Activated CD4-positive, alpha-beta T cell treated with anti-CD3 and anti-CD28 coated beads for 4 hours (primary cell): ENCODE measurements at regions not wholly inside any gene's neighbourhood (a gene's known extent, or its start where the extent isn't known, plus 50 kb on each side); places are given as distances from the start of the nearest gene placed in this dataset.
A peak's percentile ranks its signal among the peaks of the same experiment; 100 is the strongest.
"Not testable (repeated sequence)": the region's sequence is repeated elsewhere in the genome, so short reads cannot be mapped to it uniquely, and the experiment has no call there.

Source experiments
- DNase-seq, 2 donors: peaks; one replicate each; pipeline ENCODE4 v3.0.0-alpha.2; 2020

DNA sequence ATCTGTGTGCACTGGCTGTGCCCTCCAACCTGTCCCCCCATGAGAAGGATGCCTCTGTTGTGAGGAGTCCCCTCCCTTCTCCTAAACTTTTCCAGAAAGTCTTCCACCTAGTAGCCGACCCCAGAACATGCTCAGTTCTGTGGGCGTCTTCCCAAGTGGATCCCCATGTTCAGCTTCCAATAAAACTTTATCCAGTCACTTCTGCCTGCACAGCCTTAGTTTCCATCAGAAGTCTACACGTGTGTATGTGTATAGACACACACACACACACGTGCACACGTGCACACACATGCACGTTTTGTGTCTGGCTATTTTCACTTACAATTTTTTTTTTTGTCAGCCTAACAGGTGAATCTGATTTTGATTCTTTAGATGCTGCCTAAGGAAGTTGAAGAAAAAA lies 115.1 kb downstream of the RTP5 start:
- no peak for DNase-seq

DNA sequence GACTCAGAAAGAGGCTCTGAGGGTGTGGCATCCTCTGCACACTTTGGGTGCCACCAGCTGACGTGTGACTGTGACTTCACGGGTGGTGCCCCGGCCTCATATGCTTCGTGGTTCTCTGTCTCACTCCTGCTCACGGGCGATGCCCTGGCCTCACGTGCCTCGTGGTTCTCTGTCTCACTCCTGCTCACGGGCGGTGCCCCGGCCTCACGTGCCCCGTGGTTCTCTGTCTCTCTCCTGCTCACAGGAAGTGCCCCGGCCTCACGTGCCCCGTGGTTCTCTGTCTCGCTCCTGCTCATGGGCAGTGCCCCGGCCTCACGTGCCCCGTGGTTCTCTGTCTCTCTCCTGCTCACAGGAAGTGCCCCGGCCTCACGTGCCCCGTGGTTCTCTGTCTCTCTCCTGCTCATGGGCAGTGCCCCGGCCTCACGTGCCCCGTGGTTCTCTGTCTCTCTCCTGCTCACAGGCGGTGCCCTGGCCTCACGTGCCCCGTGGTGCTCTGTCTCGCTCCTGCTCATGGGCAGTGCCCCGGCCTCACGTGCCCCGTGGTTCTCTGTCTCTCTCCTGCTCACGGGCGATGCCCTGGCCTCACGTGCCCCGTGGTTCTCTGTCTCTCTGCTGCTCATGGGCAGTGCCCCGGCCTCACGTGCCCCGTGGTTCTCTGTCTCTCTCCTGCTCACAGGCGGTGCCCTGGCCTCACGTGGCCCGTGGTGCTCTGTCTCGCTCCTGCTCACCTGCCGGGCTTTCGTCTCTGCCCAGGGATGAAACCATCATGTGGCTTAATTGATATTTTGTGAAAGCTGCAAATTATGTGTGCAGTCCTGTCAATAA lies 115.8 kb downstream of the RTP5 start:
- DNase-seq = peak; percentile 31 to 63

DNA sequence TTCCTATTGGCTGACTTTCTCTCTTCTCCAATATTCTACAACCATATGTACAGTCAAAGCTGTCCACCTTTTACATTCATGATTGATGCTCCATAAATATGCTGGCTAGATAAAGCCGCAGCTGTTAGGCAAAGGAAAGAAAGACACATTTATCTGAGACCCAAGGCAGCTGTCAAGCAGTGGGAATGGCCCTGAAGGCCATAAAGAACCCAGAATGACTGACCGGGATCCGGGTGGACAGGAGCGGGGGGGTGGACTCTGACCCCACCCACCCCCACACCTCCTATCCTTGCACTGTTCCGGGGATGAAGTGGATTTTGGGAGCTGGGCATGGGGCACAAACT lies 116.4 kb downstream of the RTP5 start:
- DNase-seq = no peak

DNA sequence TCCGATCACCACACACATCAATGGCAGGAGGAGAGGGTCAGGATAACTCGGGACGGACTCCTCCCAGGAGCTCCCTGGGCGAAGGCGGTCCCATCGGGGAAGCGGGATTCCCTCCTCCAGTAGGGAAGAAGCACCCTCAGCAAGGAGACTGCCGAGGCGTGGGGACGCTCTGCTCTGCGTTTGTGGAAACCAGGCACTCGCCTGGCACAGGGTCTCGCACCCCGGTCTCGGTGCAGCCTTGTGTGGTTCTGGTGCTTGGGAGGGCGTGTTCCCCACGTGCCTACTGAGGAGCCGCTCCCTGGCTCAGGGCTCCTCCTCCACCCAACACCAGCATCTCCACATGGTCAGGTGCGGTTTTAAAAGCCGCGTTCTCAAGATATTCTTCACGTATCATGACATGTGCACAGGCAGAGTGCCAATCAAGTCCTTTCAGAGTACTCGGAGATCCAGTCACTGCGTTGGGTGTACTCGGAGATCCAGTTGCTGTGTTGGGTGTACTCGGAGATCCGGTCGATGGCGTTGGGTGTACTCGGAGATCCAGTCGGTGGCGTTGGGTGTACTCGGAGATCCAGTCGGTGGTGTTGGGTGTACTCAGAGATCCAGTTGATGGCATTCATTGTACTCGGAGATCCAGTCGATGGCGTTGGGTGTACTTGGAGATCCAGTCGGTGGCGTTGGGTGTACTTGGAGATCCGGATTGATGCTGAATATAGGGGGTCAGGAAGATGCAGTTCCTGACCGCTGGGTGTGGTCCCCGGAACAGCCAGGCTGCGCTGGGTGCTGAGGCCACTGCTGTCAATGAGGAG lies 117.5 kb downstream of the RTP5 start:
- no peak for DNase-seq

DNA sequence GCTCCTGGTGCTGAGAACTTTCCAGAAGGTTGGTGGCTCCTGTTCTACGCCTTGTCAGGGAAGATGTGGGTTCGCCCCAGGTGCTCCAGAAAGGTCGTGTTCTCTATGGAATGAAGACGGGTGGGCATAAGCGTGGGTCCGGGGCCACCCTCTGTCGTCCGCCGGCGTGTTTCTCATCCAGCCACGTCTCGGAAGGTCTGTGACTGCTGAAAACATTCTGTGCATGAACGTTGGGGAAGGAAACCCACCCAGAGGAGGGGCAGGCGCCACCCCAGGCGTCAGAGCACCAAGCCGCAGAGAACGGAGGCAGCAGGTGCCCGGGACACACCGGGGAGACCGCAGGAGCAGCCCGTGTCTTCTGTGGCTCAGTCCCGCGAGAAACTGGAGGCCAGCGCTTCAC lies 118.2 kb downstream of the RTP5 start:
- no peak for DNase-seq

DNA sequence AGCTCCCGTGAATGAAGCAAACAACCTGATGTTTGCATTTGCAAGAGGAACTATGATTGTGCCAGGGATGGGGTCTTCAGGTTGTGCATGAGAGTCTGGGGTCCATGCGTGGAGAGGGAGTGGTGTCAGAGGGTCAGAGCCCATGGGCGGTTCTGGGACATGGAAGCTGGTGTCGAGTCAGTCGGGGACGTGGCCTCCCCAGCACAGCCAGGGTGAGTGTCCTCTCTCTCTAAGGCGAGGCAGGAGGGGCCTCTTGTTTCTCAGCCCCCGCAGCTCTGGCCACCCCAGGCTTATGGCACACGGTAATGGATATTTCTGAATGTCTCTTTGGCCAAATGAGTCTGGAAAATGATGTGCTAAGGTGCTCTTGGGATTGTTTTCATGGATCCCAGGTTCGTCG lies 118.6 kb downstream of the RTP5 start:
- DNase-seq = no peak

DNA sequence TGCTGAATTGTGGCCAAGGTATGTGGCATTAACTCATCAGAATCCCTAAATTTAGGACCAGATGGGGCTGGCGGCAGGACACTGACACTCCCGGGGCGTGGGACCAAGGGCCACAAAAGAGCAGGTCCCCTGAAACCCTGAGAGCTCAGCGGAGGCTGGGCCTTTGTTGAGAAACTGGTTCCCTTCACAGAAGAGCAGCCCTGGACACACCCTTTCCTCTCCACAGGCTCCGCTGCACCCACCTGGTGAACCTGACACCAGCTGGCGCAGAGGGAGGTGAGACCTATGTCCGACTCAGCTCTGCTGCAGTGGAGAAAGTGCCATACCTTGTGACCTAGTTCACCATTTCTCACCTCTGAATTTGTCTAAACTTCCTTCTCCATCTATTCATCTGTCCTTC lies 119.5 kb downstream of the RTP5 start:
- no peak for DNase-seq

DNA sequence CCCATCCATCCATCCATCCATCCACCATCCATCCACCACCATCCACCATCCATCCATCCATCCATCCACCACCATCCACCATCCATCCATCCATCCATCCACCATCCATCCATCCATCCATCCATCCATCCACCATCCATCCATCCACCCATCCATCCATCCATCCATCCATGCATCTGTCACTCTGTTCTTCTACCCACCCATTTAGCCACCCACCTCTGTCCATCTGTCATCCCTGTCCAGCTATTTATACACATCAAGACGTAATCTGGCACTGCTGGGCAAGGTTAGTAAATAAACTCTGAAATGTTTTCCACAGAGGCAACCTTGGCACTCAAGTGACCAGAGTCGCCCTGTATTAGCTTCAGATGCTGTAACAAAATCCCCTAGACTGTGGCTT lies 120.9 kb downstream of the RTP5 start:
- no peak for DNase-seq

DNA sequence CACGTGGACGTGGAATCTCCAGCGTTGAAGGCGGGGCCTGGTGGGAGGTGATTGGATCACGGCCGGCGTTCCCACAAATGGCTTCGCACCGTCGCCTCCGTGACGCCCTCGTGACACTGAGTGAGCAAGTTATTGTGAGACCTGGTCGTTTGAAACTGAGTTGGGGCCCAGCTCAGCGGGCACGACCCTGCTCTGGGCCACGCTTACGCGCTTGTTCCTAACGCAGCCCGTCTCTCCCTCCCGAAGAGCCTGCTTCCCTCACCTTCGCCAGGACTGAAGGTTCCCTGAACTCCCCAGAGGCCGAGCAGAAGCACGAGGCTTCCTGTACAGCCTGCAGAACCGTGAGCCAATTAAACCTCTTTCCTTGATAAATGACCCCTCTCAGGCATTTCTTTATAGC lies 121.8 kb downstream of the RTP5 start:
- no peak for DNase-seq

DNA sequence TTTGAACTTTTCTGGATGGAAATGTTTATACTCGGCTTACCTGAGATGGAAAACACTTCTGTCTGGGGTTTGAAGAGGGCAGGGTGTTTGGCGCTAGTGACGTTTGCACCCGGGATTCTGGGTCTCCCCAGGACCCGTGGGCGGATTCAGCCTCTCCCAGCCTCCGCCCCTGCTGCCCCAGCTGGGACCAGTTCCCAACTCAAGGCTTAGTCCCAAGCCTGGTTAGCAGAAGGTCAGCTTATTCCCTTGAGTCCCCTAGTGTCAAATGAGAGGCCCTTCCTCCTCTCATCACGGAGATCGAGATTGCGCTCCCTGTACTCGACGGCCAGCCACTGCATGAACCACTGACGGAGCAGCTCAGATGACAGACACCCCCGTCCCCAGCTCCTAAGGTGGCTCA lies 123.2 kb downstream of the RTP5 start:
- no peak for DNase-seq

DNA sequence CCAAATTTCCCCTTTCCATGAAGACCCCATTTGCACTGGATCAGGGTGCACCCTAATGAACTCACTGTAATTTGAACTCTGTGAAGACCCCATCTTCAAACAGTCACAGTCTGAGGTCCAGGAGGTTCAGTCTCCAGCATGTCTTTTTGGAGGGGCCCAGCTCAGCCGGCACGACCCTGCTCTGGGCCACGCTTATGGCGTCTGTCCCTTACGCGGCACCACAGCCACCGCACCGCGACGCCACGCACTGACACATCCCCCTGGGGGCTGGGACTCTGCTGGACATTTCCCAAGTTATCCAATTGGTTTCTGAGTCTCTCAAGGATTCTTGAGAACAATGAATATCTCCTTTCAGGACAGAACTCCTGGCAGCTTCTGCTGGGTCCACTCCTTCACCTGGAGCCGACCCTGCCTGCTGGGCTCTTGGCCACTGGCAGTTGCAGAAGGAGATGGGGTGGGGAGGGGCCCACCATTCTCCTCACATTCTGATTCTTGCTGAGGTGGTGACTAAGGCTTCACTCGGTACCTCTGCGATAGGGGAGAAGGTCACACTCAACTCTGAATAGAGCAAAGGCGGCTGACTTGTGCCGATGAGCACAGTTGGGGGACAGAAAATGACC lies 124.0 kb downstream of the RTP5 start:
- no peak for DNase-seq

DNA sequence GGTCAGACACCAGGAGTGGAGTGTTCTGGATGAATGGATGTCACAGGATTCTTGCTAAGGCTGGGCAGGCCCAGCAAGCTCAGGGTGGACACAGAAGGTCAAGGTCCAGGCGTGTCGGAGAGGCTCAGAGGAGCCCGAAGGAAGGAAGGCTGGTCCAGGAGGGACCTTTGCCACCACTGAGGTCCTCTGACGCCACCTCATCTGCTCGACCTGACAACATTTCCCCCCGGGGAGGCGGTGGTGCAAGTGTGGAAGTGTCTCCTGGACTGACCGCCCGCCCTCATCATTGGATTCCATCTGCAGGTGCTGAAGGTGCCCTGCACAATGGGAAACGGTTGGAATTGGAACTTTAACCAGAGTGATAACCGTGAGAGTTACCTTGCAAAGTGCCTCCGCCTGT lies 124.6 kb downstream of the RTP5 start:
- DNase-seq = no peak

DNA sequence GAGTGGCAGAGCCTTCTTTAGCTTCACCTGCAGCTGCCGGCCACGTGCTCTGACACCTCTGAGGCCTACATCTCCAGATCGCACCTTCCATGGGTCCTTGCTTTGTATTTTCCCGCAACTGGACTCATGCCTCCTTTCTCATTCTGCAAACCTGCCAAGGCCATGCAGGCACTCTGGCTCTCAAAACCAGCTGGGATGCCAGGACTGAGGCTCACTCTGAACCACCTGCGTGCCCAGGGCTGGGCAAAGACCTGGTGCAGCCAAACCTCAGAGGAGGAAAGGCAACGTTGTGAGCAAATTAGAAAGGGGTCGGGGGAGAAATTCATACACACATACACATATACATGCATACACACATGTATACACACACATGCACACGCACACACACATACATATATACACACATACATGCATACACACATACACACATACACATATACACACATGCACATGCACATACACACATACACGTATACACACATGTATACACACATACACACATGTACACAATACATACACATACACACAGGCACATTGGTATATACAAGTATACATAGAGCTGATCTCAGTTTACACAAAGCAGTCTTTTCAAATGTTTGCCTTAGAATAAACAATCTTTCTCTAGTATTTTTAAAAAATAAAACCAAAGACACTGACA lies 125.2 kb downstream of the RTP5 start:
- DNase-seq = no peak

DNA sequence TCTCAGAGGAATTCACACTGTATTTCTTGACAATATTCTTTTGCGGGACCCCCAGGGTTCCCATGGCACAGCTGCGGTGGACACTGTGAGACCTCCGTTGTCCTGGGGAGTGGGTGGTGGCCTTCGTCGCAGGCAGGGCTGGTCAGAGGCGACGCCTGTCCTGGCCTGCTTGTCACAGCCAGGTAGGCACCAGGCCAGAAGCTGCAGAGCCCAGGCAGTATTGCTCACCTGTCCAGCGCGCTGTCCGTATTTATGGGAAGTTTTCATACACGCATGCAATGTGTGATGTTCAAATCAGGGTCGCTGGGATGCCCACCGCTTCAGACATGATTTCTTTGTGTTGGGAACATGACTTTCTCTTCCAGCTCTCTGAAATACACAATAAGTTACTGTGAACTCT lies 126.6 kb downstream of the RTP5 start:
- no peak for DNase-seq

DNA sequence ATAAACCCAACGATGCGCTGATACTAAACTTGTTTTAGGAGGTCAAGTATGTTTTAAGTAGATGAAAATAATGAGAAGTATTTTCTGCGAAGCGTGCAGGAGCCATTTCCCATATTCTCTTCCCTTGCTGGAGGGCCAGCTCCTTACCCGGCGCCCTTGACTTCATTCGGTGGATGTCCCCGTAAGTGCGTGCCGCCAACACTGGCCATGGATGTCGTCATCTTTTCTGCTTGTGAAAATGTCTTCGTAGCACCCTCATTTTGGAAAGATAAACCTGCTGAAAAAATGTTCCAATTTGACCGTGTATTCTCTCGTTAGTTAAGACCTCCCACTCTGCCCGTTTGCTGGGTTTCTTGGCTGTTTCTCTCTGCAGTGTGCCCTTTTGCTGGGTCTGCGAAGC lies 127.5 kb downstream of the RTP5 start:
- no peak for DNase-seq

DNA sequence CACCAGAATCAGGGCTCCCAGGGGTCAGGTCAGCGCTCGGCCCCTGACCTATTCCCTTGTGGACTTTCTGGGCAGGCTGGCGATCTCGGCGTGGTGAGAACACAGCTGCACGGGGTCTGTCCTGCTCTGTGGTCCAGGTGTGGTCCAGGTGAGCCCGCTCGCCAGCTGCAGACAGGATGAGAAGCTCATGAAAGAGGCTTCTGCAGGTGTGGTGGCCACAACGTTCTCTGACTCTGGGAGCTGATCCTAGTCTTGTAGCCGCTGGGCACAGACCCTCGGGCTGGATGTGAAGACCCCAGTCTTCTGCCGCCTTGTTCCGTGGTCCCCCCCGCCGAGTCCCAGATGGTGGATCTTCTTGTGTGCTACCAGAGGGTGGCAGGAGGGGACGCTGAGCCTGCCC lies 129.7 kb downstream of the RTP5 start:
- no peak for DNase-seq

DNA sequence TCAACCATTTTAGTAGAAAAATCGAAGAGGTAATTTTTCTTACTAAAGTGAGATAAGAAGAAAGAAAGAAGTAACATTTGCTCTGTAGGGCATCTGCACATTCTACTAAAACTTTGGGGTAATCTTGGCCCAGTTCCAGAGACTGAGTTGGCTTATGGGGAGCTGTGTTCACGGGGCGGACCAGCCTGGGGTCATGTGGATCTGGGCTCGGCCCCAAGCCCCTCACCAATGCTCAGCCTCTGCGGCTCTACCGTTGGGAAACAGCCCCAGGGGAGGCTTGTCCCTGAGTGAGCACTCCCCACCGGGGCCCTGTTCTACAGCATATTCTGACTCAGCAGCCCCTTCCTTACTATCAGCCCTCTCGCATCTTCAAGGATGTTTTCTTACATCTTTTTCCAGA lies 132.3 kb downstream of the RTP5 start:
- no peak for DNase-seq

DNA sequence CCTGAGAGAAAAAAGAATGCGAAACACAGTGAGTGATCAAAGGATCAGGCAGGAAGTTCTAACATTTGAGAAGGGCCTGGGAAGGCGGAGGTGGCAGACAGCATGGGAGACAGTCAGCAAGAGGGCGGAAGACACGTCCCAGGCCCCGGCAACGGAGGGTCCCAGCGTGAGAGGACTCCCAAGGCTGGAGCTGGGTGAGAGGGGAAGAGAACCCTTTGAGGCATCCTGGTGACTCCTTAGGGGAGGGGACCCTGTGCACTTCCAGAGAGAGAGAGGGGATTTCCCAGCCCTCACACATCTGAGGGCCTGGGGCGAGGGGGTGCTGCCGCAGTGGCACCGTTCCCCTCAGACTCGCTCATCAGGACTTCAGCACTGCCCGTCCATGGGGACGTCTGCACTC lies 133.4 kb downstream of the RTP5 start:
- peak in 1 of 2 donors; percentile 7 for DNase-seq

DNA sequence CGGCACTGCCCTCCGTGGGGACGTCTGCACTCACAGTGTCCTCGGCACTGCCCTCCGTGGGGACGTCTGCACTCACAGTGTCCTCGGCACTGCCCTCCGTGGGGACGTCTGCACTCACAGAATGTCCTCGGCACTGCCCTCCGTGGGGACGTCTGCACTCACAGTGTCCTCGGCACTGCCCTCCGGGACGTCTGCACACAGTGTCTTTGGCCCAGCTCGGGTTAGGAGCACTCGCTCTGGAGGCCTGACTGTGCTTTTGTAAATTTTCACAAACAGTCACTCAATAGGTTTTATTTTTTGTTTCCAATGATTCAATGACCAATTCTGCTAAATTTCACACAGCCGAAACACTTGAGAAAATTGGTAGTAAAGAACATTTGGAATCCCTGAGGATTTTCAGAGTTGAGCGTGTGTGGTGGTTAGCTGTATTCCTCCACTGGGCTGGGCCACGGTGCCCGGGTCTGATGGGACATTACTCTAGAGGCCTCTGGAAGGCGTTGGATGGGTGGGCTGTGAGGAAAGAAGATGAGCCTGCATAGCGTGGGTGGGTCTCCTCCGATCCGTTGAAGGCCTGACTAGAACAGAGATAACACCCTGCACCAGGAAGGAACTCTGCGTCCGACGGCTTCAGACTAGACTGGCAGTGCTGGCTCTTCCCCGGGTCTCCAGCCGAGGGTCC lies 134.8 kb downstream of the RTP5 start:
- no peak for DNase-seq

DNA sequence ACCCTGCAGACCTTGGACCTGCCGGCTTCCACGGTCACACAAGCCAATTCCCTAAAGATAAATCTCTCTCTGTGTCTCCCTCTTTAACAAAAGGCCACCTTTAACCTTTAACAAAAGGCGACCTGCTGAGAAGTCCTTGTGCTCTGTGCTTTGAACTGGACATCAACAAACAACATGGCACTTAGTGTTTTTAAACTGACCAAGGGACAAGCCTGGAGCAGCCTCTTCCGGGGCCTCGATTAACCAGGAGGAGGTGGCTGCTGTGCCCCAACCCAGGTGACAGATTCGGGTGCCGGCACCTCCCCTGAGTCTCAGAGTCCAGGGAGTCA lies 135.3 kb downstream of the RTP5 start:
- DNase-seq = no peak

DNA sequence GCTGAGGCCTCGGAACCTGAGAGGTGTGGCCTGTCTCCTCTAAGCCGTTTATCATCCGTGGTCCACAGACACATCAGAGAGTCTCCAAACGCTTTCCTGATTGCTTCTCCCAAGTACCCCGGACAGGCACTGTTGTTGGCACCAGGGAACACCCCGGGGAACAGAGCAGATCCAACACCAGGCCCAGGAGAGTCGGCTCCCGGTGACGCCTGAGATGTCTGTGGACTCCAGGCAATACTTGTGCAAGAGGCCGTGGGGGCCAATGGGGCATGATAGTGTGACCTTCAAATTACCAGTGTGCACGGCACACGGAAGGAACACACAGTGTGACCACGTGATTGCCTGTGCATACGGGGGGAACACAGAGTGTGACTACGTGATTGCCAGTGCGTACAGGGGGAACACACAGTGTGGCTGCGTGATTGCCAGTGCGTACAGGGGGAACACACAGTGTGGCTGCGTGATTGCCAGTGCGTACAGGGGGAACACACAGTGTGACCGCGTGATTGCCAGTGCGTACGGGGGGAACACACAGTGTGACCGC lies 136.6 kb downstream of the RTP5 start:
- not testable (repeated sequence) for DNase-seq

DNA sequence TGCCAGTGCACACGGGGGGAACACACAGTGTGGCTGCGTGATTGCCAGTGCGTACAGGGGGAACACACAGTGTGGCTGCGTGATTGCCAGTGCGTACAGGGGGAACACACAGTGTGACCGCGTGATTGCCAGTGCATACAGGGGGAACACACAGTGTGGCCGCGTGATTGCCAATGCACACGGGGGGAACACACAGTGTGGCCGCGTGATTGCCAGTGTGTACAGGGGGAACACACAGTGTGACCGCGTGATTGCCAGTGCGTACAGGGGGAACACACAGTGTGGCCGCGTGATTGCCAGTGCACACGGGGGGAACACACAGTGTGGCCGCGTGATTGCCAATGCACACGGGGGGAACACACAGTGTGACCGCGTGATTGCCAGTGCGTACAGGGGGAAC lies 139.4 kb downstream of the RTP5 start:
- DNase-seq = not testable (repeated sequence)

DNA sequence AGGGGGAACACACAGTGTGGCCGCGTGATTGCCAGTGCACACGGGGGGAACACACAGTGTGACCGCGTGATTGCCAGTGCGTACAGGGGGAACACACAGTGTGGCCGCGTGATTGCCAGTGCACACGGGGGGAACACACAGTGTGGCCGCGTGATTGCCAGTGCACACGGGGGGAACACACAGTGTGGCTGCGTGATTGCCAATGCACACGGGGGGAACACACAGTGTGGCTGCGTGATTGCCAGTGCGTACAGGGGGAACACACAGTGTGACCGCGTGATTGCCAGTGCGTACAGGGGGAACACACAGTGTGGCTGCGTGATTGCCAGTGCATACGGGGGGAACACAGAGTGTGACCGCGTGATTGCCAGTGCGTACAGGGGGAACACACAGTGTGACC lies 140.3 kb downstream of the RTP5 start:
- DNase-seq = not testable (repeated sequence)
